B cell (primary cell): ENCODE measurements at regions not wholly inside any gene's neighbourhood (a gene's known extent, or its start where the extent isn't known, plus 50 kb on each side); places are given as distances from the start of the nearest gene placed in this dataset.
"Not testable (repeated sequence)": the region's sequence is repeated elsewhere in the genome, so short reads cannot be mapped to it uniquely, and the experiment has no call there.

Experiments used
- ATAC-seq: fragments of 200-7000 bp; cut with Tn5 transposase; one replicate; pipeline ENCODE4 v1.10.0; 2021; ENCODE audit warnings: low read depth, mild to moderate bottlenecking, moderate number of reproducible peaks, moderate library complexity
- CTCF ChIA-PET: fragments of 350-600 bp; sonication (Branson Sonifier 250); formaldehyde crosslinking; loops from one replicate; lab custom pipeline; 2021; ENCODE audit warnings: antibody characterized with exemption, inconsistent platforms; lab: Charles Lee
- POLR2A ChIA-PET: fragments of 350-600 bp; sonication (Branson Sonifier 250); formaldehyde crosslinking; loops from one replicate; lab custom pipeline; 2021; ENCODE audit warnings: antibody characterized with exemption; lab: Charles Lee
- DNase-seq: peaks from one replicate; pipeline ENCODE4 v3.0.0; 2013
- H2AFZ ChIP-seq: 2 replicates; pipeline ENCODE4 v1.6.1; 2012; ENCODE audit warnings: mild to moderate bottlenecking, low read depth, low read length; ENCODE audit not compliant: insufficient read depth, poor library complexity, severe bottlenecking
- H3K27ac ChIP-seq, 2 donors: 1 replicate in 1 of 2; 2 replicates in 1 of 2; pipeline ENCODE4 v1.5.1; 2012 to 2013; ENCODE audit warnings: low read length in 2 of 2, mild to moderate bottlenecking in 2 of 2, moderate library complexity in 1 of 2
- H3K27me3 ChIP-seq, 4 experiments: fragments of 200-600 bp in 1 of 4; sonication (generic) in 1 of 4; replicated peaks in 1 of 4; 1 replicate in 2 of 4; 2 replicates in 2 of 4; pipeline versions ENCODE4 v1.6.1 to v1.7.0; 2013 to 2016; ENCODE audit warnings: low read length in 3 of 4, mild to moderate bottlenecking in 2 of 4, mixed read lengths in 1 of 4, moderate library complexity in 1 of 4; ENCODE audit not compliant: insufficient read depth in 4 of 4, control insufficient read depth in 3 of 4; ENCODE audit errors: control extremely low read depth in 1 of 4
- H3K36me3 ChIP-seq, 2 experiments: replicated peaks in 1 of 2; 1 replicate in 1 of 2; 2 replicates in 1 of 2; pipeline versions ENCODE4 v1.6.1 to v1.7.1; 2013; ENCODE audit warnings: low read length in 1 of 2; ENCODE audit not compliant: insufficient read depth in 2 of 2, control insufficient read depth in 1 of 2; ENCODE audit errors: control extremely low read depth in 1 of 2, extremely low read depth in 1 of 2
- H3K4me1 ChIP-seq, 2 donors: fragments of 200-600 bp in 1 of 2; sonication (generic) in 1 of 2; 1 replicate in 1 of 2; 2 replicates in 1 of 2; pipeline versions ENCODE4 v1.5.1 to v1.6.1; 2013 to 2017; ENCODE audit warnings: low read length in 2 of 2; ENCODE audit not compliant: control insufficient read depth in 2 of 2, insufficient read depth in 2 of 2
- H3K4me2 ChIP-seq: replicated peaks from 2 replicates; pipeline ENCODE3; 2012; ENCODE audit warnings: mild to moderate bottlenecking, low read depth, low read length; ENCODE audit not compliant: poor library complexity, severe bottlenecking
- H3K4me3 ChIP-seq, 5 experiments: fragments of 200-600 bp in 1 of 5; sonication (generic) in 1 of 5; 1 replicate in 3 of 5; 2 replicates in 2 of 5; pipeline versions ENCODE4 v1.5.1 to v1.7.0; 2011 to 2016; ENCODE audit warnings: low read length in 4 of 5, mild to moderate bottlenecking in 4 of 5, low read depth in 2 of 5, control low read depth in 1 of 5, moderate library complexity in 1 of 5; ENCODE audit not compliant: insufficient read depth in 1 of 5; ENCODE audit errors: control extremely low read depth in 1 of 5, extremely low read depth in 1 of 5
- H3K79me2 ChIP-seq: fragments of 200-600 bp; sonication (generic); one replicate; pipeline ENCODE4 v1.6.0; 2016; ENCODE audit warnings: low read length; ENCODE audit not compliant: control insufficient read depth, insufficient read depth
- H3K9ac ChIP-seq: fragments of 200-600 bp; sonication (generic); 2 replicates; pipeline ENCODE4 v1.6.1; 2017; ENCODE audit warnings: mild to moderate bottlenecking, low read length, moderate library complexity
- H3K9me3 ChIP-seq, 3 donors: one replicate each; pipeline versions ENCODE4 v1.6.1 to v1.7.1; 2013; ENCODE audit warnings: low read length in 2 of 3; ENCODE audit not compliant: control insufficient read depth in 2 of 3, insufficient read depth in 1 of 3; ENCODE audit errors: control extremely low read depth in 1 of 3
- H4K20me1 ChIP-seq: 2 replicates; pipeline ENCODE4 v1.6.0; 2012; ENCODE audit warnings: mild to moderate bottlenecking, low read length; ENCODE audit not compliant: insufficient read depth, control insufficient read depth, poor library complexity, severe bottlenecking
- H3K27ac Mint-ChIP-seq: one replicate; pipeline ENCODE4 v1.8.0; 2021; ENCODE audit warnings: mixed read lengths
- H3K27me3 Mint-ChIP-seq: one replicate; pipeline ENCODE4 v1.8.0; 2021; ENCODE audit warnings: mixed read lengths
- H3K4me1 Mint-ChIP-seq: one replicate; pipeline ENCODE4 v1.8.0; 2021; ENCODE audit warnings: mixed read lengths
- H3K4me3 Mint-ChIP-seq: one replicate; pipeline ENCODE4 v1.8.0; 2021; ENCODE audit warnings: mixed read lengths
- H3K9me3 Mint-ChIP-seq: one replicate; pipeline ENCODE4 v1.8.0; 2022; ENCODE audit warnings: mixed read lengths; ENCODE audit not compliant: insufficient read depth
- CTCF ChIP-seq: fragments of 200-600 bp; IDR thresholded peaks from one replicate; pipeline ENCODE4 v1.8.0; 2022; ENCODE audit warnings: antibody characterized with exemption, mild to moderate bottlenecking
- EZH2 ChIP-seq: IDR thresholded peaks from 2 replicates; pipeline ENCODE4 v1.6.1; 2012; ENCODE audit warnings: borderline replicate concordance, low read depth, mild to moderate bottlenecking, moderate library complexity, low read length; ENCODE audit not compliant: insufficient read depth, poor library complexity, severe bottlenecking
- WGBS: methylation state at CpG from one replicate; pipeline ENCODE4 v1.1.5; 2013; ENCODE audit warnings: missing lambda C conversion rate; ENCODE audit not compliant: insufficient coverage; 5-methylcytosine and 5-hydroxymethylcytosine counted together
- intact Hi-C: fragments of 100-400 bp; cut with micrococcal nuclease; formaldehyde crosslinking; loops from one replicate; pipeline ENCODE4 v1.10.0; 2022

DNA sequence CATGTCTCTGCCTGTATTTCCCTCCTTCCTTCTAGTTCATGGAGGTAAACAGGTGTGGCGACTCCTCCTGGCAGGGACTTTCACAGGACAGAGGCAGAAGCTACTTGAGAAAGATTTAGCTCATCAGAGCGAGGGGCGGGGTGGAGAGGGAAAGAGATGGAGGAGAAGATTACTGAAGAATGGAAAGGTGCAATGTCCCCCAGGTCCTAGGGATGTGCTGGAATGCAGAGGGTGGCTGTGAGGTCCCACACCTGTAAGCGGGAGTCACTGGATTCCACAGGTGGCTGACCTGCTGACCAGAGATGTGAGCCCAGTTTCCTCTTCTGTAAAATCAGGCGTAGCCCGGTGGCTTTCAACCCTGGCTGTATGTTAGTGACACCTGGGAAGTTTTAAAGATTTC, 199.2 kb upstream of the SULF2 start:
- Mint-ChIP-seq H3K4me1 (peaks cover 20% of the 10 kb centered on the region), H3K9me3 (no peaks in the 10 kb centered on the region), H3K27me3 (peaks cover 4% of the 10 kb centered on the region), H3K4me3 (no peak overlapping the region), H3K27ac (no peak overlapping the region)
- Histone ChIP-seq H3K79me2 (no peaks in the 10 kb centered on the region), H3K27me3 (no peaks in the 10 kb centered on the region), H3K9ac (no peak overlapping the region), H3K36me3 (no peaks in the 10 kb centered on the region), H3K4me3 (no peak overlapping the region), H3K27ac (no peak overlapping the region), H4K20me1 (no peaks in the 10 kb centered on the region), H3K4me2 (no peak overlapping the region), H3K4me1 (peaks cover 12 to 18% of the 10 kb centered on the region in 2 donors), H3K9me3 (peaks cover 0 to 6% (median 0%) of the 10 kb centered on the region in 3 donors), H2AFZ (no peak overlapping the region)
- intact Hi-C loops, result no loop called here
- no peak for TF ChIP-seq CTCF
- no peak for TF ChIP-seq EZH2
- ChIA-PET POLR2A (no interaction called here), CTCF (no interaction called here)
- ATAC-seq (no peak), DNase-seq (no peak)
- WGBS, result 98% methylated on average over 3 of the region's 6 CpGs

DNA sequence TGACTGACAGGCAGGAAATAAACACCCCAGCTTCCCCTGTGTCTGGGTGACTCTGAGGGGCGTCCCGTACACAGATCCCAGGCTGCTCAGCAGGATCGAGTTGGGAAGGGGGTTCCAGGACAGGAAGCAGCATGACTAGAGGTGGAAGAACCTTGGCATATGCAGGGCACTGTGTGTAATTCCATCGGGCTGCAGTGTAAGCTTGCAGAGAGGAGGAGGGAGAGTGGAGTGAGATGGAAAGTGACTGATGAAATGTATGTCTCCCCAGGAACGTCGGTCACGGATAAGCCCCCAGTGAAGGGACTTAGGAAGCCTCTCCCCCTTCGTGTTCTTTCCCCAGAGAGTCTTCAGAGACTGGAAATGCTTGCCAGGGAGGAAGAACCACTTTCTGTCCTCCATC, 198.4 kb upstream of the SULF2 start:
- H3K4me3 Mint-ChIP-seq, H3K36me3 ChIP-seq, H3K4me2 ChIP-seq, H3K27me3 Mint-ChIP-seq, H3K27ac Mint-ChIP-seq, DNase-seq, H3K79me2 ChIP-seq, H3K9ac ChIP-seq, H2AFZ ChIP-seq, POLR2A ChIA-PET, ATAC-seq, intact Hi-C loops, H3K4me3 ChIP-seq, H3K9me3 Mint-ChIP-seq, H4K20me1 ChIP-seq, H3K27me3 ChIP-seq, CTCF ChIA-PET, H3K9me3 ChIP-seq: not testable (repeated sequence)
- peaks cover 24% of the 10 kb centered on the region for H3K4me1 Mint-ChIP-seq
- WGBS, result 3% methylated on average over 4 of the region's 8 CpGs
- peak overlapping the region in 1 of 2 donors; percentile 31 for H3K27ac ChIP-seq
- H3K4me1 ChIP-seq, result peaks cover 17 to 22% of the 10 kb centered on the region in 2 donors
